ENCODE measurements at regions not wholly inside any gene's neighbourhood (a gene's known extent, or its start where the extent isn't known, plus 50 kb on each side); places are given as distances from the start of the nearest gene placed in this dataset.

DNA sequence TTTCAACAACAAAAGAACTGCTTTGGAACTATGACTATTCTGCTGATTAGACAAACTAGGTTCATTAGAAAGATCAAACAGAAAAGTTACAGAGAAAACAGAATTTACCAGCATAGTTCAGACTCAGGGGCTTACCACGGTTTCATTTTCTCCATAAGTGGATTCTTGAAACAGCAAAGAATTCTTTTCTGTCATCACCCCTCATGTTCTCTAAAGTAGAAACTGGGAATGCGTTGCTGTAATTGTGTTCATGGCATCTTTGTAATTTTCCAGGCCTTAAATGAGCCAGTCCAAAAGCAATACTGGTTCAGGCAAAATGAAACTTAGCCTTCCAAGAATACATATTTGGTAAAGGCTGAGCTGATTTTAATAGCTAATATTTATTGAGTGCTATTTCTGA lies 287.8 kb downstream of the CHL1 start:
- no peak overlapping the region for H3K14ac ChIP-seq (ENCODE audit: low read length)
- WGBS (ENCODE audit: extremely low coverage, insufficient coverage, insufficient read length) = no CpG with 5 or more reads among the region's 2 CpGs
- H3K27me3 ChIP-seq (ENCODE audit: insufficient read depth, low read length) = no peaks in the 10 kb centered on the region
- H3K9ac ChIP-seq (ENCODE audit: low read length) = no peak overlapping the region
- no peaks in the 10 kb centered on the region for H3K9me3 ChIP-seq (ENCODE audit: insufficient read depth, low read depth, low read length)
- H3K79me1 ChIP-seq (ENCODE audit: low read length) = no peaks in the 10 kb centered on the region
- DNase-seq = no peak
- H3K79me2 ChIP-seq (ENCODE audit: control insufficient read depth, insufficient read depth, low read length, poor library complexity) = no peaks in the 10 kb centered on the region
- no peak overlapping the region for H3K18ac ChIP-seq (ENCODE audit: low read length)
- peaks cover 0 to 2% of the 10 kb centered on the region in 2 experiments for H3K4me1 ChIP-seq (ENCODE audit: control insufficient read depth in 1 of 2, insufficient read depth in 2 of 2, low read length in 2 of 2)
- no peak overlapping the region for H3K4me2 ChIP-seq (ENCODE audit: low read length)
- no peak overlapping the region for H3K4ac ChIP-seq (ENCODE audit: low read depth, low read length)
- no peak overlapping the region for H3K27ac ChIP-seq (ENCODE audit: low read depth, low read length)
- no peak overlapping the region for H4K12ac ChIP-seq (ENCODE audit: low read depth, low read length)
- no peak overlapping the region for H3K23ac ChIP-seq (ENCODE audit: low read length)
- no peaks in the 10 kb centered on the region for H3K36me3 ChIP-seq (ENCODE audit: control insufficient read depth in 1 of 2, insufficient read depth in 2 of 2, low read length in 2 of 2)
- H4K8ac ChIP-seq (ENCODE audit: low read depth, low read length) = no peak overlapping the region
- no peak overlapping the region for H2BK5ac ChIP-seq (ENCODE audit: low read depth, low read length, poor library complexity)
- H2BK120ac ChIP-seq (ENCODE audit: insufficient read depth, low read length, poor library complexity) = no peak overlapping the region
- H2AFZ ChIP-seq (ENCODE audit: insufficient read depth, low read length, poor library complexity) = no peak overlapping the region
- no peak overlapping the region for H4K91ac ChIP-seq (ENCODE audit: low read depth, low read length)
- H2AK5ac ChIP-seq (ENCODE audit: low read length) = no peak overlapping the region
- no peak overlapping the region for H2BK12ac ChIP-seq (ENCODE audit: low read length)
- no peak overlapping the region for H3K4me3 ChIP-seq (ENCODE audit: low read depth, low read length)

DNA sequence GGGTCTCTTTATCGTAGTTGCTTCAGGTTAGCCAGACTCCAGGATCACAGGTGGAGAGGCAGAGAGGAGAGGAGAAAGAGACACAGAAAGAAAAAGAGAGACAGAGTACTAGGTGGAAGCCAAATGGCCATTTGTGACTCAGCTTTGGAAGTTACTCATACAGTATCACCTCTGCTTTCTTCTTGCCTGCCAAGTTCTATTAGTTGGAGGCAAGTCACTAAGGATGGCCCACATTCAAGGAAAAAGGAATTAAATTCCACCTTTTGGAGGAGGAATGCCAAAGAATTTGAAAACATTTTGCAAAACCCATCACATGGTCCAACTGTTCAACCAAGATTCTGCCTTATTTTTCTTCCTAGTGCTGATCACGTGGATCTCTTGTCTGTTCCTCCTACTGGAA lies 291.1 kb downstream of the CHL1 start:
- H3K79me2 ChIP-seq (ENCODE audit: control insufficient read depth, insufficient read depth, low read length, poor library complexity) = no peaks in the 10 kb centered on the region
- H3K36me3 ChIP-seq (ENCODE audit: control insufficient read depth in 1 of 2, insufficient read depth in 2 of 2, low read length in 2 of 2) = no peaks in the 10 kb centered on the region
- no peaks in the 10 kb centered on the region for H3K27me3 ChIP-seq (ENCODE audit: insufficient read depth, low read length)
- DNase-seq = no peak
- no CpG with 5 or more reads among the region's 2 CpGs for WGBS (ENCODE audit: extremely low coverage, insufficient coverage, insufficient read length)
- H2AFZ ChIP-seq (ENCODE audit: insufficient read depth, low read length, poor library complexity) = no peak overlapping the region
- H4K91ac ChIP-seq (ENCODE audit: low read depth, low read length) = no peak overlapping the region
- no peak overlapping the region for H2AK5ac ChIP-seq (ENCODE audit: low read length)
- no peak overlapping the region for H3K4me3 ChIP-seq (ENCODE audit: low read depth, low read length)
- no peak overlapping the region for H3K4ac ChIP-seq (ENCODE audit: low read depth, low read length)
- no peak overlapping the region for H4K8ac ChIP-seq (ENCODE audit: low read depth, low read length)
- no peak overlapping the region for H3K27ac ChIP-seq (ENCODE audit: low read depth, low read length)
- H3K18ac ChIP-seq (ENCODE audit: low read length) = no peak overlapping the region
- H3K4me2 ChIP-seq (ENCODE audit: low read length) = no peak overlapping the region
- H3K4me1 ChIP-seq (ENCODE audit: control insufficient read depth in 1 of 2, insufficient read depth in 2 of 2, low read length in 2 of 2) = peaks cover 0 to 2% of the 10 kb centered on the region in 2 experiments
- no peak overlapping the region for H3K14ac ChIP-seq (ENCODE audit: low read length)
- H3K9me3 ChIP-seq (ENCODE audit: insufficient read depth, low read depth, low read length) = no peaks in the 10 kb centered on the region
- H4K12ac ChIP-seq (ENCODE audit: low read depth, low read length) = no peak overlapping the region
- H3K9ac ChIP-seq (ENCODE audit: low read length) = no peak overlapping the region
- no peaks in the 10 kb centered on the region for H3K79me1 ChIP-seq (ENCODE audit: low read length)
- H2BK120ac ChIP-seq (ENCODE audit: insufficient read depth, low read length, poor library complexity) = no peak overlapping the region
- H2BK12ac ChIP-seq (ENCODE audit: low read length) = no peak overlapping the region
- no peak overlapping the region for H2BK5ac ChIP-seq (ENCODE audit: low read depth, low read length, poor library complexity)
- no peak overlapping the region for H3K23ac ChIP-seq (ENCODE audit: low read length)

DNA sequence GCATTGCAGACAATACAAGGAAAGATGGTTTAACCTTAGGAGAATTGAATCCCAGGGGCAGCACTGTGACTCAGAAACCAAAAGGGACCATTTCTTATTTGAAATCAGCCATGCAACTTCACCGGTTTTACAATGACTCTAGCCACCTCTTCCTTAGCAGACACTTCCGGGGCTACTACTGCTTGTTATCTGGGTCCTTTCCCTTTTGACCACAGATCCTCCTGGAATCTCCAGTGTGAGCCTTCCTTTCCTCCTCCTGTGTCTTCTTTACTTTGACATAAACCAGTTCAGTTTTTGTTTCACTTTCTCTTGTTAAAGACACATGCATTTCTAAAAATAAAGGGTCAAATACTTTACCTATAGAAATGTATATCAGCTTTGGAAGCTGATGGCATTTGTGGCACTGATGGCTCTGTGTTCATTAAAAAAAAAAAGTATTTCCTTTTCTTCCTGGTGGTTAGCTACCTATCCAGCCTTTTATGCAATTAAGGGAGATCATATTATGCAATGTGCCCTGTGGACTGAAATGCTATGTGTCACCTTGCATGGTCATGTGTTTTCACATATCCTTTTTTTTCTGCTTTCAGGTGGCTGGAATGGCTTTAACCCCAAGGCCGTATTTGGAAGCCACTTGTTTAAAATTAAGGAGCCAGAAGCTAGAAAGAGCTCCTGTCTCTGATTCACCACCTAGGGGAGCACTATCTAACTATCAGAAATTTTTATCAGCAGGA lies 296.2 kb downstream of the CHL1 start:
- Histone ChIP-seq H2AK5ac (ENCODE audit: low read length) (no peak overlapping the region), H3K27me3 (ENCODE audit: insufficient read depth, low read length) (no peaks in the 10 kb centered on the region)

DNA sequence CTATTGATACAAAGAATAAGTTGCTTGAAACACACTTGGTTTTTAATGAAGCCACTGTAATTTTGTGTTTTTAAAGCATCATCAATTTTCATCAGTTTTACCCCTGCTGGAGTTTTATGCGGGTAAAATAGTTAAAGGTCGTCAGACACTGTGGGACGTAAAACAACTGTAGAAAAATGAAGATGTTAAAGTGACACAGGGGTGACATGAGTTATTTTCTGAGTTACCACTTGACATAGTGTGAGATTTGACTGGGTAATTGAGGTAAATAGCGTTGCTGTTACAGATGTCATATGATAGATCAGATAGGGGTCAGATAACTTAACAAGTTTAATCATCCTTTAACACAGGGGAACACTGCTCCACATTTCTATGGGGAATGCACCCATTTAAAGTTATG lies 297.6 kb downstream of the CHL1 start:
- H4K12ac ChIP-seq (ENCODE audit: low read depth, low read length) = no peak overlapping the region
- H3K79me2 ChIP-seq (ENCODE audit: control insufficient read depth, insufficient read depth, low read length, poor library complexity) = no peaks in the 10 kb centered on the region
- no peak overlapping the region for H2BK12ac ChIP-seq (ENCODE audit: low read length)
- no peaks in the 10 kb centered on the region for H3K27me3 ChIP-seq (ENCODE audit: insufficient read depth, low read length)
- H3K14ac ChIP-seq (ENCODE audit: low read length) = no peak overlapping the region
- peaks cover 0 to 2% of the 10 kb centered on the region in 2 experiments for H3K4me1 ChIP-seq (ENCODE audit: control insufficient read depth in 1 of 2, insufficient read depth in 2 of 2, low read length in 2 of 2)
- no peak overlapping the region for H4K8ac ChIP-seq (ENCODE audit: low read depth, low read length)
- no peak overlapping the region for H2BK5ac ChIP-seq (ENCODE audit: low read depth, low read length, poor library complexity)
- H3K79me1 ChIP-seq (ENCODE audit: low read length) = no peaks in the 10 kb centered on the region
- H3K4ac ChIP-seq (ENCODE audit: low read depth, low read length) = no peak overlapping the region
- H3K18ac ChIP-seq (ENCODE audit: low read length) = no peak overlapping the region
- H3K4me2 ChIP-seq (ENCODE audit: low read length) = no peak overlapping the region
- no peak overlapping the region for H2AK5ac ChIP-seq (ENCODE audit: low read length)
- no peaks in the 10 kb centered on the region for H3K9me3 ChIP-seq (ENCODE audit: insufficient read depth, low read depth, low read length)
- H3K4me3 ChIP-seq (ENCODE audit: low read depth, low read length) = no peak overlapping the region
- no peaks in the 10 kb centered on the region for H3K36me3 ChIP-seq (ENCODE audit: control insufficient read depth in 1 of 2, insufficient read depth in 2 of 2, low read length in 2 of 2)
- no peak overlapping the region for H3K27ac ChIP-seq (ENCODE audit: low read depth, low read length)
- WGBS (ENCODE audit: extremely low coverage, insufficient coverage, insufficient read length) = no CpG with 5 or more reads among the region's 4 CpGs
- no peak overlapping the region for H2AFZ ChIP-seq (ENCODE audit: insufficient read depth, low read length, poor library complexity)
- no peak overlapping the region for H3K9ac ChIP-seq (ENCODE audit: low read length)
- no peak overlapping the region for H4K91ac ChIP-seq (ENCODE audit: low read depth, low read length)
- no peak overlapping the region for H2BK120ac ChIP-seq (ENCODE audit: insufficient read depth, low read length, poor library complexity)
- H3K23ac ChIP-seq (ENCODE audit: low read length) = no peak overlapping the region
- no peak for DNase-seq

More for the DNA sequence above, 296.2 kb downstream of the CHL1 start:
- no peaks in the 10 kb centered on the region for H3K36me3 ChIP-seq (ENCODE audit: control insufficient read depth in 1 of 2, insufficient read depth in 2 of 2, low read length in 2 of 2)
- H2BK120ac ChIP-seq (ENCODE audit: insufficient read depth, low read length, poor library complexity) = no peak overlapping the region
- WGBS (ENCODE audit: extremely low coverage, insufficient coverage, insufficient read length) = no CpG with 5 or more reads among the region's 3 CpGs
- H2BK5ac ChIP-seq (ENCODE audit: low read depth, low read length, poor library complexity) = no peak overlapping the region
- H3K79me1 ChIP-seq (ENCODE audit: low read length) = no peaks in the 10 kb centered on the region
- H3K23ac ChIP-seq (ENCODE audit: low read length) = no peak overlapping the region
- H4K12ac ChIP-seq (ENCODE audit: low read depth, low read length) = no peak overlapping the region
- no peak overlapping the region for H3K14ac ChIP-seq (ENCODE audit: low read length)
- H3K27ac ChIP-seq (ENCODE audit: low read depth, low read length) = no peak overlapping the region
- H3K18ac ChIP-seq (ENCODE audit: low read length) = no peak overlapping the region
- H4K8ac ChIP-seq (ENCODE audit: low read depth, low read length) = no peak overlapping the region
- H2BK12ac ChIP-seq (ENCODE audit: low read length) = no peak overlapping the region
- no peak overlapping the region for H3K9ac ChIP-seq (ENCODE audit: low read length)
- H3K4me2 ChIP-seq (ENCODE audit: low read length) = no peak overlapping the region
- peaks cover 0 to 2% of the 10 kb centered on the region in 2 experiments for H3K4me1 ChIP-seq (ENCODE audit: control insufficient read depth in 1 of 2, insufficient read depth in 2 of 2, low read length in 2 of 2)
- no peak for DNase-seq
- H2AFZ ChIP-seq (ENCODE audit: insufficient read depth, low read length, poor library complexity) = no peak overlapping the region
- no peaks in the 10 kb centered on the region for H3K79me2 ChIP-seq (ENCODE audit: control insufficient read depth, insufficient read depth, low read length, poor library complexity)
- no peak overlapping the region for H4K91ac ChIP-seq (ENCODE audit: low read depth, low read length)
- no peaks in the 10 kb centered on the region for H3K9me3 ChIP-seq (ENCODE audit: insufficient read depth, low read depth, low read length)
- no peak overlapping the region for H3K4ac ChIP-seq (ENCODE audit: low read depth, low read length)
- H3K4me3 ChIP-seq (ENCODE audit: low read depth, low read length) = no peak overlapping the region

Measured in trophoblast cell (in vitro differentiated cells and primary cell).